GM19351 (cell line): ENCODE measurements at regions not wholly inside any gene's neighbourhood (a gene's known extent, or its start where the extent isn't known, plus 50 kb on each side); places are given as distances from the start of the nearest gene placed in this dataset.
"Not testable (repeated sequence)": the region's sequence is repeated elsewhere in the genome, so short reads cannot be mapped to it uniquely, and the experiment has no call there.

Source experiments
- ATAC-seq: cut with Tn5 transposase; IDR thresholded peaks from one replicate; pipeline ENCODE4 v1.9.1; 2021; ENCODE audit warnings: mild to moderate bottlenecking, moderate library complexity; ENCODE audit not compliant: unreplicated experiment

- ATAC-seq = no peak
These were observed 50.5 kb upstream of the PRNP start for GRCh38 chr20:4635781-4636180.

- ATAC-seq = no peak
These were observed 50.9 kb upstream of the PRNP start for GRCh38 chr20:4635342-4635741.

DNA sequence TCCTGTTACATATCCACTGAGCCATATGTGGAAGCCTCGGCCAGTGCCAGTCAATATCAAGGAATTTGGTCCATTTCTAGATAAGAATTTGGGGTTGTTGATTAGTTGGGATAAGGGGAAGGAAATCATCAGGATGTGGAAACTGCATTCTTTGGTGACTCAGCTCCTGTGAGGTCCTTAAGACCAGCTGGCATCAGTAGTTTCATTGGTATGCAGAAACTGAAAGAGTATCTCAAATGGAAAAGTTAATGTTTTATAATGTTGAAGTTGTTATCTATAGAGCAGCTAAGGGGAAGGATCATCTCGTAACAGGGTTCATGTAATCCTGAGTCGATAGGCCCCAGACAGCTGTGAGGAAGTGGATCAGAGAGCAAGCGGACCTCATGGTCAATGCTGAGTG is 52.5 kb upstream of the PRNP start:
- ATAC-seq = no peak

DNA sequence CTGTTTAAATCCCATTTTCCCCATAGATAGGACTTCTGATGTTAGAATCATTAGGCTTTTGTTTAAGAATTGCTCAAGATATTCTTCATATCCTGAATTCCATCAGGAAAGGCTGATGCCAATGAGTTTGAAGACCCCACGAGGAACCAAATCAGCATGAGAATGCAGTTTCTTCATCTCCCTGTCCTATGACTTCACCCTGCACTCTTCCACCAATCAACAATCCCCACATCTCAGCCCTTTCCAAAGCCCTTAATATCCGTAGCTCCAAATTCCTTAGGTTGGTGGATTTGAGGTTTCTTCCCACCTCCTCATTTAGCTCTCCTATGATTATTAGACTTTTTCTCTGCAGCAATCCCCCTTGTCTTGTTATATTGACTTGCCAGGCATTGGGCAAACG is 52.9 kb upstream of the PRNP start:
- no peak for ATAC-seq

- ATAC-seq = no peak
These were observed 53.4 kb upstream of the PRNP start for GRCh38 chr20:4632876-4633275.

DNA sequence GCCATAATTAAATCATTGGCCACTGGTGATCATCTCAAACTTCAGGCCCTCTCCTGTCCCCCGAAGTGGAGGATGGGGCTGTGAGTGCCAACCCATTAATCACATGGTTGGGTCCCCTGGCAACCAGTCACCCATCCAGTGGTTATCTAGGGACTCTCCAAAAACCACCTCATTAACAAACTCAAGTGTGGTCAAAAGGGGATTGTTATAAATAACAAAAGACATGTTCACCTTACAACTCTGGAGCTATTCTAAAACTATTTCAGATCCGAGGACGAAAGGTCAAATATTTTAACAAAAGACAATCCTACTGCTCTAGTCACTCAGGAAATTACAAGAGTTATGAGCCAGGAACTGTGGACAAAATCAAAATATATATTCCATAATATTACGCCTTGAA is 60.0 kb upstream of the PRNP start:
- no peak for ATAC-seq

DNA sequence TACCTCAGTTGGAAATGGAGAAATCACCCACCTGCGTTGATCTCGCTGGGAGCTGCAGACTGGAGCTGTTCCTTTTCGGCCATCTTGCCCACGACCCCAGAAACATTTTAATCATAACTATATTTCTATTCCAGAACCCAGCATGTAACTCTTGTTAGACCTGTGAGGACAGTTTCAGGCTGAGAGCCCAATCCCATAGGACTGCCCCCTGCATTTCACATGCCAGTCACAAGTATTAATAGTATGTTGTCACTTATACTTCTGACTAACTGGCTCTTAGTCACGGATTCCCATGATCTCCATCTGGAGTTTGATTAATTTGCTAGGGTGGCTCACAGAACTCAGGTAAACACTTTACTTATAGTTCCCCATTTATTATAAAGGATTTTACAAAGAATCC is 60.6 kb upstream of the PRNP start:
- ATAC-seq = no peak

- ATAC-seq = not testable (repeated sequence)
These were observed 61.5 kb upstream of the PRNP start for GRCh38 chr20:4624675-4625336.

- not testable (repeated sequence) for ATAC-seq
These were observed 67.1 kb upstream of the PRNP start for GRCh38 chr20:4619144-4619543.

DNA sequence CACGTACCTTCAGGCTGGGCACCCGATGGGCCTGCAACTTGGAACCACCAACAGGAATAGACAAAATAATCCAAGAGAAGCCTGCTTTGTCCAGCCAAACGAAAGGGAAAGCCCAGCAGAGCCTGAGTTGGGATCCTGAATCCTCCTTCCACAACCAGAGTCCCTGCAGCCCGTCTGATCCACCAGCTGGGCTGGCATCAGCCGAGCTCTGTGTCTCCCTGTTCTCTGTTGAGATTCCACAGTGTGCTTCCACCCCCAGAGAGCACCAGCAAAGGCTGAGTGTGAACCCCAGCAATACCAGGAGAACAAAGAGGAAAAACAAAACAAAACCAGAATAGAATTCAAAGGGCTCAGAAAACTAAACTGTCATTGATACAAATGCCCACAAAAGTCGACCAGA is 68.8 kb upstream of the PRNP start:
- no peak for ATAC-seq

DNA sequence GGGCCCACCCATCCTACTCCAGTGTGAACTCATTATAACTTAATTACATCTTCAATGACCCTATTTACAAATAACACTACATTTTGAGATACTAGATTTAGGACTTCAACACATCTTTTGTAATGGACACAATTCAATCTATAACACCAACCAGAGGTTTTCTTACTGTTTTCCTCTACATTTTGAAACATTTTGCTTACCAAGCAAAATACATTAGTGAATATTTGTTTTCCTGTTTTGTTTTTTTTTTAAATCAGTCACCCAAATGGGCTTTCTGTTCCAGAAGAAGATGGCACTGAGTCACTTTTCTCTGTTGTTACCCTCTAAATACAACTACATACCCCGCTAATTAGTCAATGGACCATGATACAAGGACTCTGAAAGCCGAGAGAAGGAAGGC is 69.2 kb upstream of the PRNP start:
- ATAC-seq = no peak

- ATAC-seq = peak; percentile 82
These were observed 72.3 kb upstream of the PRNP start for GRCh38 chr20:4613718-4614620.

GRCh38 chr20:4613184-4613583 is 73.1 kb upstream of the PRNP start:
- ATAC-seq = no peak

GRCh38 chr20:4610871-4611270 is 75.4 kb upstream of the PRNP start:
- no peak for ATAC-seq

DNA sequence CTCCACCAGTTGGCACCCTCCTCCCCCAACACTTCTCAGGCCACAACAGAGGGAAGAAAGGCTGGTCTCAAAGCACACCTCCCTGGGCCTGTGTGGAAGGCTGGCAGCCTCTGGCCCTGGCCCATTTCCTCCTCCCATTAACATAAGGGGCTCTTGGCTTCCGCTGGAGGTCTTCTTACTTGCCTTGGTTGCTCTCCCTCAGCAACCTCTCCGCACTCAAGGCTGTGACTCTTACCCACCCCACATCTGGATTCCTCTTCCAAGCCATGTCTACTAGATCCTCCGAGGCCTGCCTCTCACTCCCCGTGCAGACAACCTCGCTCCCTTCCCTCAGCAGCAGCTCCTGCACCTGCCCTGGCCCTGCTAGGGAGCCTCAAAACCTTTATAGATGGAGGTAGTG is 76.7 kb upstream of the PRNP start:
- no peak for ATAC-seq

DNA sequence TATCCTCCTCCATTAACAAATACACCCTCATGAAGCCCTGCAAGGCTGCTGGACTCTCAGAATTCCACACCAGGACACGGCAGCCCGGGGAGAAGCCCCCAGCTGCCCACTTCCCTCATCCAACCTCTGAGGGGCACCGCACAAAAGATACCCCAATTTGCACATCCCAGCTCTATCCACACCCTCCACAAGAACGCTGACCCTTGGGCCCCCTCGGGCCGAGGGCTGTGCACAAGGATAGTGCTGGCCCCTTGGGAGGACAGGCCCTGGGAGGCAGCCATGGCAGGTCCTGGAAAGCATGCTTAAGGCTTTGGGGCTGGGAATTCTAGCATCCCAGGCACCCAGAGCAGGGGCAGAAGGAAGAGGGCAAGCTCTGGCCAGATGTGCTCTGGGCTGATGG is 77.4 kb upstream of the PRNP start:
- no peak for ATAC-seq

- peak; percentile 69 for ATAC-seq
These were observed 79.0 kb upstream of the PRNP start for GRCh38 chr20:4607287-4607713.

GRCh38 chr20:4606051-4606450 is 80.2 kb upstream of the PRNP start:
- no peak for ATAC-seq

- ATAC-seq = no peak
These were observed 81.1 kb upstream of the PRNP start for GRCh38 chr20:4605166-4605565.

GRCh38 chr20:4604580-4604979 is 81.7 kb upstream of the PRNP start:
- ATAC-seq = no peak

- ATAC-seq = no peak
These were observed 82.5 kb upstream of the PRNP start for GRCh38 chr20:4603724-4604123.

GRCh38 chr20:4602297-4602631 is 84.0 kb upstream of the PRNP start:
- no peak for ATAC-seq
